ENCODE measurements at regions not wholly inside any gene's neighbourhood (a gene's known extent, or its start where the extent isn't known, plus 50 kb on each side); places are given as distances from the start of the nearest gene placed in this dataset.

DNA sequence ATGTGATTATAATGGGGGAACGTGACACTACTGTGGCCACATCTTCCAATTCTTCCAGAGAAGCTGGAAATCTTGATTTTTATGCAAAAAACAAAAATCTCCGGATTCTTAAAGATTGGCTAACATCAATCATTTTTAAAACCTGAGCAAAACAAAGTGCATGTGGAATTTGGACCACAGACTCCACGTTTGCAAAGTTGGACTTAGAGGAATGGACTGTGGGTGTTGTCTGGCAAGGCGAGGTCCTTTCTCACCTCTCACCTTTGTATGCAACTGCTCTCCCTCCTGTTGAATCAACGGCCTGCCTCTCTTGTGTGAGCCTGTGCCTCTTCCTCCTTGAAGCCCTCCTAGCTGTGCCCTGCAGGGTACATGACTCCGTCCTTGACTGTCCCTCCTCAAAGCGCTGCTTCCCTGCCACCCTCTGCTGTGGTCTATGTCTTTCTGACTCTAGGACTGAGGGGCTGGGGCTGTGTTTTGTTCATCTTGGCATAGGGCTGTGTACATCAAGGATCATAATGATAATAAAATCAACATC is 122.4 kb downstream of the PHETA1 start:
- TF ChIP-seq CTCF (IDR thresholded peaks at IDR 0.05) (no peak), POLR2A (IDR thresholded peaks at IDR 0.05) (no peak)
